Activated T-cell treated with anti-CD3 and anti-CD28 coated beads for 1 hour (primary cell): ENCODE measurements at regions not wholly inside any gene's neighbourhood (a gene's known extent, or its start where the extent isn't known, plus 50 kb on each side); places are given as distances from the start of the nearest gene placed in this dataset.

Source experiments
- DNase-seq: peaks from one replicate; pipeline ENCODE4 v3.0.0-alpha.2; 2020; ENCODE audit warnings: low read depth

GRCh38 chr20:40393197-40394079 lies 295.6 kb downstream of the MAFB start:
- no peak for DNase-seq

DNA sequence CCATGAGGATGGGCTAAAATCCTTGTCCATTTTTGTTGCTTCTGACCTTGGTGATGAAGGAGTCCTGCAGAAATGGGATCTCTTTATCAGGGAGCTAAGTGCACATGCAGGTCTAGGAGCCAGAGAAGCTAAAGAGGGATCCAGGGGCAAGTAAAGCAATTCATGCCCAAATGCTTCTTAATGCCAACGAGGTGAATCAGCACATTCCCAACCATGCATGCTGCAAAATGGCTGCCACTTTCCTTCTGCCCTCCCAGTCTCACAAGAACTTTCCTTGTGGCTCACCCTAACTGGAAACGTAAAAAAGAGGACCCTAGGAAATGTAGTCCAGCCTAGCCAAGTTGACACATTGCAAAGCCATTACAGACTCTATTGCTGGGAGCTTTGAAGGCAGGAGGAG lies 298.4 kb downstream of the MAFB start:
- DNase-seq, result no peak

DNA sequence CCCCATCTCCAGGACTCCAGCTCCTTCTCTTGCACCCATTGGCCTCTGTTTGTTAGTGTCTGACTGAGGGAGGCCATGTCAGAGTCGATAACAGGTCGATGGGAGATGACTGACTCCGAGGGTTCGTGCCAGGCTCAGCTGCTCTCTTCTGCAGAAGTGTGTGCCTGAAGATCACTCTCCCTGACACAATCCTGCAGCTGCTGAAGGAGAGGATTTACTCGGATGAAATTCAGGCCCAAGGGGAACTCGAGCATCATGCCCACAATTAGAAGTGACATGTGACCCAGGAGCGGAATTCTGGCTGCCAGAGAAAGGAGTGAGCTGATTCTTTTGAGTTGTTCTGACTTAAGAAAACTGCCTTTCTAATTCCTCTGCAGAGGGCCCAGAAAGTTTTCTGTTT lies 318.2 kb downstream of the MAFB start:
- DNase-seq, result no peak

- no peak for DNase-seq
These were observed 320.2 kb downstream of the MAFB start for GRCh38 chr20:40368876-40369275.

GRCh38 chr20:40361916-40362315 lies 327.1 kb downstream of the MAFB start:
- no peak for DNase-seq

GRCh38 chr20:40359131-40359912 lies 329.7 kb downstream of the MAFB start:
- no peak for DNase-seq

DNA sequence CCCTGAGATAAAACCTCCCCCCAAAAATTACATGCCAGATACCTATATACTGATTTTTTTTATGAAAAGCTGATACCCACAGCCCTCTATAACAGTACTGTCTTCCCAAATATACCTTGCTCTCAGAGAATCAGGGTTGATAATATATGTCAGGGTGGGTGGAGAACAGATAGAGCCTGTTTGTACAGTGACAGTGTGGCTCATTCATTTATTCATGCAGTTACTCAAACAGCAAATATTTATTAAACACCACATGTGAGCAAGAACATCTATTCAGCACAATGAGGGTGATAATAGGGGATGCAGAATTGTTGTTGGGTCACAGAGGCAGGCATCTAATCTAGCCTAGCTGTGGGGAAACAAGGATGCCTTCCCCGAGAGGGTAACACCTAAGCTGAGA lies 334.2 kb downstream of the MAFB start:
- DNase-seq, result no peak

GRCh38 chr20:40343390-40343789 lies 345.6 kb downstream of the MAFB start:
- DNase-seq, result no peak

GRCh38 chr20:40341561-40341960 lies 347.5 kb downstream of the MAFB start:
- DNase-seq, result no peak

DNA sequence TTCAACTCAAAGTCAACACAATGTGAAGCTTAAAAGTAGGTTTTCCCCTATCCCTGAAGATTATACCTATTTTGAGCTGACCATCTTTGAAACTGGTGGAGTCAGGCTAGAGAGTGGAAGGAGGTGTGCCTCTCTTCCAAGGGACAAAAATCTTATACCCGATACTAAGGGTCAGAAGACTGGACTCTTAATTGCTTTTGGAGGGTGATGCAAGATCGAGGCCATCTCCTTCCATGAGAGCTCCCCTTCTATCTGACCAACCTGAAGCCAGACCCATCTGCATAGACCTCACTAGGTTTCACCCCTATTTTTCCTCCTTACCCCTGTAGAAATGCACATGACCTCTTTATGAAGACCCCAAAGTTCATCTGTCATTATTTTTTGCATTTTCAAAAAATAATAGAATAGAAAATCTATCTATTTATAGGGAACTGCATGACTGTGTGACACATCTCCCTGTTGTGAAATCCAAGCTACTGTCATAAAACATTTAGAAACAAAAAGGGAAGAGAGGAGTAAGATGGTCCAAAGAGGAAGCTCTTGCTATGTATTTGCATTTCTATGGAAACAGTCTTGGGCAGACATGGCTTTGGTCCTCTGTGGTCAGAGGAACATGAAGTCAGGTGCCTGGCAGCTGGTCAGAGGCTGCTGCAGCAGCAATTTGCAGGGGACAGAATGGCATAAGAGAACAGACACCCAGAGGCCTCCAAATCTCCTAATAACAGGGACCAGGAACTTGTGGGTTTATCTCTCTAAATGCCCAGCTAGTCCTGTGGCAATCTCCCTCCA lies 349.2 kb downstream of the MAFB start:
- no peak for DNase-seq

- DNase-seq, result no peak
These were observed 352.5 kb downstream of the MAFB start for GRCh38 chr20:40336533-40336932.

DNA sequence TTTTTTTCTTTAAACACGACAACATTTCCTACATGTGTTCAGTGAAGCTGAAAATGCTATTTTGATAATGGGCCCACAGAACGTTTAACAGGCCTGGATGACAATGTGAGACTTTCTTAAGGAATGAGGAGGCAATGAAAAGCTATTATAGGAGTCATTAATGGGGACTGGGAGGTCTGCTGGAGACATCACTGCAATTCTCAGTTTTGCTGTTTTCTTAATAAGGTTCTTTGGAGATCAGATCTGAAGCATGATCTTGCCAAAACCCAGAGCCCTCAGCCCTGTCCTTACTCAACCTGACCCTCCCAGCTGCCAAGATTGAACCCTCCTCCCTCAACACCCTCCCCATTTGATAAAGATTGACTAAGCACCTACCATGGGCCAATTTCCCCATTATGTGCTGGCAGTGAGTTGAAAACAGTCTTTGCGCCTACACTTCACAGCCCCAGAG lies 353.1 kb downstream of the MAFB start:
- no peak for DNase-seq

DNA sequence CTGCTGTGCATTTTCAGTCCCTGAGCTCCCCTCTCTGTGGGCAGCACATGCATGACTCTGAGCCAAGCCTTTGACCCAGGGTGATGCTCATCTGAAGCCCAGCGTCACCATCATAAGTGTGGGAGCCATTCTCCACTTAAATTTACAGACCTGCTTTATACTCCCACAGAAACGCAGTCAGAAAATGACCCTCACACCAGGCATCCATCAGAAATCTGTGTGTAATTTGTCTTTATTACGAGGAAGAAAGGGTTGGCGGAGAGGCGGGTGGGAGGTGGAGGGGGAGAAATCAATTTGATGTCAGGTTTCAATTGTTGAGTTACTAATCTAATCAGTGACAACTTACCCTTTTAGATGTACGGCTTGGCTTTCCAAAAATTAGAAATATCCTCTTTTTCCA lies 353.6 kb downstream of the MAFB start:
- no peak for DNase-seq

GRCh38 chr20:40333591-40333990 lies 355.4 kb downstream of the MAFB start:
- DNase-seq, result no peak

DNA sequence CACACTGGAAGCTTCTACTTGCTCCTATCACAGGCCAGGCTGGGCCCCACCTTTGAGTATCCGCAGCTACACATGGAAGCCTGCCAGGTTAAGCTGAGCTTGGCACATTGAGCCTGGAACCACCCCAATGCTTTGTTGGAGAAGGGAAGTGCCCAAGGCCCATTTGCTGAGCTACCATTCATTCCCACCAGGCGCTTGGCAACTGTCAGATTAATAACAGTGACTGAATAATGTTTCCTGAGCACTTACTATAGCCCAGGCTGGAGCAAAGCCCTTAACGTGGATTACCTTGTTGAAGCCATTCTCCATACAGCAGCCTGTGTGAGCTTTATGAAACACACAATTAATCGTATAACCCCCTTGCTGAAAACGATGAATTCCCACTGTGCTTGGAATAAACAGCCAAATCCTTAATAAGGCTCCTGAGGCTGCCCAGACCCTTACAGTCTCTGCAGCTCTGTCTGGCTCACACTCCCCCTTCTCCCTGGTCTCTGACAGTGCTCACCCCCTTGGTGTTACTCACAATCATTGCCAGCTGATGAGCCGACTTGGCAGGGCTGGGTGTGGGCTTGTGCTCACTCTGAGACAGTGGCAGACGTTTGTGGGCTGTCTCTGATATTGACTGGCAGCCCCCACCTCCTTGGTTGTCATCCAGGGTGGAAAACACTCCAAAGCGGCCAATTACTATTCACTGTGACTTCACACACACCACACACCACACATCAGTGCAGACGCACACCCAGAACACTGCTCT lies 357.1 kb downstream of the MAFB start:
- no peak for DNase-seq

GRCh38 chr20:40331249-40331648 lies 357.8 kb downstream of the MAFB start:
- DNase-seq, result no peak

- no peak for DNase-seq
These were observed 359.7 kb downstream of the MAFB start for GRCh38 chr20:40329321-40329720.

GRCh38 chr20:40326784-40327183 lies 362.3 kb downstream of the MAFB start:
- no peak for DNase-seq

DNA sequence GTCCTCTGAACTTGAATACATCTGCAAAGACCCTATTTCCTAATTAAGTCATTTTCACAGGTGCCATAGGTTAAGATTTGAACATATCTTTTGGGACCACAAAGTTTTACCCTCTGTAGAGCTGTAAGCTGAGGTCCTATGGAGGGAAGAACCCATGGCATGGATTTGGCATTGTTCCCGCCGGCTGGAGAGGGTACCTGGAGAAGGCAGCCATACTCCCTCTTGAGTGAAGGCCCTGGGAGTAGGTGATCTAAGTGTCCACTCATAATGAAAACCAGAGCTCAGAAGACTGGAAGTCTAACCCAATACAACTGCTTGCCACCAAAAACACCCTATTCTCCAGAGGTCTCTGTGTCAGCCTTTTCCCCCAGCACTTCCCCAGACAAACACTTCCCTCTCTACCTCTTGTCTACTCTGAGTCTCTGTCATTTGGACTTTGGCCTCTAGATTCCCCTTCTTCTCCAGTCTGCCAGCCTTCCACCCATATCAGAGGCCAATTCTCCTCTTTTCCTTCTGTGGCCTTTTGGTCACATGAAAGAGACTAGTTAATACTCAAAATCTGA lies 363.9 kb downstream of the MAFB start:
- DNase-seq, result no peak

- no peak for DNase-seq
These were observed 365.7 kb downstream of the MAFB start for GRCh38 chr20:40323361-40323794.

DNA sequence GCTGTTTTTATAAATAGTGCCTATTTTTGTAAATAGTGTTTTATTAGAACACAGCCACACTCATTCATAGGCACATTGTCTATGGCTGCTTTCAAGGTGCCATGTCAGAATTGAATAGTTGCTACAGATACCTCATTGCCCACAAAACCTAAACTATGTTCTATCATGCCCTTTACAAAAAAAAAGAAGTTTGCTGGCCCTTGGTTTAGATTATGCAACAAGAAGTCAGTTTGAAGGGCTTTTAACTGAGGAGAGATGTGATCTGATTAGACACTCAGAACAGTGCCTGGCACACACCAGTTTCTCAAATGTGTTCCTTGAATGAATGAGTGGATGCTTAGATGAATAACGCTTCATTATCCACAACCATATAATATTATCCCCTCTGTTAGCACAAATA lies 366.1 kb downstream of the MAFB start:
- DNase-seq, result no peak
